KMS-11 (cell line): ENCODE measurements at regions not wholly inside any gene's neighbourhood (a gene's known extent, or its start where the extent isn't known, plus 50 kb on each side); places are given as distances from the start of the nearest gene placed in this dataset.

Experiments used
- H2AFZ ChIP-seq: fragments of 200-600 bp; sonication (generic); 2 replicates; pipeline ENCODE4 v1.6.1; 2016; ENCODE audit warnings: antibody characterized with exemption, mixed run types, low read depth
- H3K27ac ChIP-seq: fragments of 200-600 bp; sonication (generic); 2 replicates; pipeline ENCODE4 v1.6.1; 2016; ENCODE audit warnings: mild to moderate bottlenecking, mixed run types
- H3K27me3 ChIP-seq: fragments of 200-600 bp; sonication (generic); 2 replicates; pipeline ENCODE4 v1.6.1; 2017; ENCODE audit warnings: mild to moderate bottlenecking, low read depth, mixed run types, moderate library complexity; ENCODE audit not compliant: insufficient read depth
- H3K36me3 ChIP-seq: fragments of 200-600 bp; sonication (generic); 2 replicates; pipeline ENCODE4 v1.6.1; 2017; ENCODE audit warnings: mild to moderate bottlenecking, mixed run types; ENCODE audit not compliant: insufficient read depth
- H3K4me1 ChIP-seq: fragments of 200-600 bp; sonication (generic); 2 replicates; pipeline ENCODE4 v1.6.1; 2016; ENCODE audit warnings: mild to moderate bottlenecking, low read depth, mixed run types; ENCODE audit not compliant: poor library complexity, severe bottlenecking
- H3K4me2 ChIP-seq: fragments of 200-600 bp; sonication (generic); 2 replicates; pipeline ENCODE4 v1.7.0; 2016; ENCODE audit warnings: mild to moderate bottlenecking, mixed run types
- H3K4me3 ChIP-seq: fragments of 200-600 bp; sonication (generic); IDR thresholded peaks from 2 replicates; pipeline ENCODE4 v1.6.1; 2017; ENCODE audit warnings: low read depth, low read length, mixed read lengths; ENCODE audit not compliant: insufficient read depth
- H3K79me2 ChIP-seq: fragments of 200-600 bp; sonication (generic); 2 replicates; pipeline ENCODE4 v1.6.1; 2016; ENCODE audit warnings: low read depth, mixed run types; ENCODE audit not compliant: insufficient read depth
- H3K9ac ChIP-seq: fragments of 200-600 bp; sonication (generic); 2 replicates; pipeline ENCODE4 v1.6.1; 2016; ENCODE audit warnings: mild to moderate bottlenecking, mixed run types
- H4K20me1 ChIP-seq: fragments of 200-600 bp; sonication (generic); 2 replicates; pipeline ENCODE4 v1.6.1; 2016; ENCODE audit warnings: mild to moderate bottlenecking, mixed run types; ENCODE audit not compliant: insufficient read depth
- TF ChIP-seq, protein P1 (sequence below): fragments of 200-600 bp; sonication (generic); conservative IDR thresholded peaks from 2 replicates; pipeline ENCODE4 v1.6.1; 2017; ENCODE audit warnings: low read depth, mild to moderate bottlenecking, antibody characterized with exemption, low read length, moderate library complexity, mixed read lengths

DNA sequence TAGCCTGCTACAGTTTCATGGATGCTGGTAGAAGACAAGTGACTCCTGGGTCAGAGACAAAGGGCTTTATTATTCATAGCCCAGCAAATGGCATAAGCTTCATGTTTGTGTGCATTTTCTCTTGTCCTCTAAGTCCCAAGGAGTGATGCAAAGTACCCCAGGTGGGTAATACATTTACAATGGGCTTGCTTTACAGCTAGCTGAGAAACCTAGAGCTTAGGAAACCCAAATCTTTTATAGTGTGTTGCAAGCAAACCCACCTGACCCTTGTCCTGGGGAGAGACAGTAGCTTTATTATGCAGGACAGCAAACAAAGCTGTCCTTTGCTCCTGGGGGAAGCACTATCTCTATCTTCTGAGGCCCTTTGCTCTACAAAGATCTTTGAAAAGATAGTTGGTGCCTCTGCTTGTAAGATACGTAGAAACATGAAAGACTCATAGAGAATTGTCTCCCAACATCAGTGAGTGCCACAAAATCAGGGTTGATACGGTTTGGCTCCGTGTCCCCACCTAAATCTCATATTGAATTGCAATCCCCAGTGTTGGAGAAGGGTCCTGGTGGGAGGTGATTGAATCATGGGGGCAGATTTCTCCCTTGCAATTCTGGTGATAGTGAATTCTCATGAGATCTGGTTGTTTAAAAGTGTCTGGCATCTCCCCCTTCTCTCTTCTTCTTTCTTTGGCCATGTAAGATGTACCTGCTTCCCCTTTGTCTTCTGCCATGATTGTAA lies 315.8 kb upstream of the USP24 start:
- no peaks in the 10 kb centered on the region for H3K36me3 ChIP-seq
- no peak overlapping the region for H3K9ac ChIP-seq
- H3K4me3 ChIP-seq: no peak overlapping the region
- H3K27me3 ChIP-seq: no peaks in the 10 kb centered on the region
- H3K79me2 ChIP-seq: no peaks in the 10 kb centered on the region
- TF ChIP-seq, protein P1, sequence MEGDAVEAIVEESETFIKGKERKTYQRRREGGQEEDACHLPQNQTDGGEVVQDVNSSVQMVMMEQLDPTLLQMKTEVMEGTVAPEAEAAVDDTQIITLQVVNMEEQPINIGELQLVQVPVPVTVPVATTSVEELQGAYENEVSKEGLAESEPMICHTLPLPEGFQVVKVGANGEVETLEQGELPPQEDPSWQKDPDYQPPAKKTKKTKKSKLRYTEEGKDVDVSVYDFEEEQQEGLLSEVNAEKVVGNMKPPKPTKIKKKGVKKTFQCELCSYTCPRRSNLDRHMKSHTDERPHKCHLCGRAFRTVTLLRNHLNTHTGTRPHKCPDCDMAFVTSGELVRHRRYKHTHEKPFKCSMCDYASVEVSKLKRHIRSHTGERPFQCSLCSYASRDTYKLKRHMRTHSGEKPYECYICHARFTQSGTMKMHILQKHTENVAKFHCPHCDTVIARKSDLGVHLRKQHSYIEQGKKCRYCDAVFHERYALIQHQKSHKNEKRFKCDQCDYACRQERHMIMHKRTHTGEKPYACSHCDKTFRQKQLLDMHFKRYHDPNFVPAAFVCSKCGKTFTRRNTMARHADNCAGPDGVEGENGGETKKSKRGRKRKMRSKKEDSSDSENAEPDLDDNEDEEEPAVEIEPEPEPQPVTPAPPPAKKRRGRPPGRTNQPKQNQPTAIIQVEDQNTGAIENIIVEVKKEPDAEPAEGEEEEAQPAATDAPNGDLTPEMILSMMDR: no peak
- H3K4me2 ChIP-seq: no peak overlapping the region
- no peaks in the 10 kb centered on the region for H4K20me1 ChIP-seq
- H3K4me1 ChIP-seq: no peaks in the 10 kb centered on the region
- H2AFZ ChIP-seq: no peak overlapping the region
- H3K27ac ChIP-seq: no peak overlapping the region

DNA sequence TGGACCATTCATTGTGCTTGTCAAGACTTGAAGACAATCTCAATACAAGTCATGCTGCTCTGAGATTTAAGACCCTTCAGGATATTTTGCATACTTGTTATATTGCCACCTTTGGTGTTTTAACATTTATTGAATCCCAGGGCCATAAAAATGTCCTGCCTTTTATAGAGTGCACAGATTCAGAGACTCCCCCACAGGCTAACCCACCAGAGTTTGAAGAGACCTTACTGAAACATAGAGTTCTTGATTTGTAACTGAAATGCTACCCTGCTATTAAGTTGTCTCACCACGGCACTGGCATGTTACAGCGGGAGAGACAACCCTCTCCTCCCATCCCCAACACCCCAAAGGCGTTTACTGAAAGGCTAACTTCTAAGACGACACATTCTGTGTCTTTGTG lies 313.9 kb upstream of the USP24 start:
- no peak overlapping the region for H3K27ac ChIP-seq
- TF ChIP-seq, protein P1: no peak
- H3K79me2 ChIP-seq: no peaks in the 10 kb centered on the region
- no peak overlapping the region for H3K4me3 ChIP-seq
- H4K20me1 ChIP-seq: no peaks in the 10 kb centered on the region
- H3K4me2 ChIP-seq: no peak overlapping the region
- no peaks in the 10 kb centered on the region for H3K27me3 ChIP-seq
- no peak overlapping the region for H2AFZ ChIP-seq
- no peak overlapping the region for H3K9ac ChIP-seq
- no peaks in the 10 kb centered on the region for H3K4me1 ChIP-seq
- no peaks in the 10 kb centered on the region for H3K36me3 ChIP-seq

DNA sequence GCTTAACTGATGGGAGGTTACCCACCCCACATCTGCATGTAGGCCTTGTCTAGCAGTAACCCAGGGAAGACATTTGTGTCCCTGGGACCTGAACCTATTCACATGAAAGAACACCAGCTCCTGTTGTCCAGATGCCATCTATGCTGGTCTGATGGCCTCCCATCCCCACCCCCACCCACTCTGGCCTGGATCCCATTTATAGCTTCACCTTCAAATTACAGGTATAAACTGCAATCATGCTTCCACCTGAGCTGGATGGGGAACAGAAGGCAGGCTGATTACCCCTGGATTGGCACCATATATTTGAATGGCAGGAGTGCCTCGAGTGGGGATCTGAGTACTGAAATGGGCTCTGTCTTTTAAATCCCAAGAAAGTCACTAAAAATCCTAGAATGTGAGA lies 312.7 kb upstream of the USP24 start:
- Histone ChIP-seq H3K36me3 (no peaks in the 10 kb centered on the region), H3K4me3 (no peak overlapping the region), H4K20me1 (no peaks in the 10 kb centered on the region), H3K27ac (no peak overlapping the region), H3K4me1 (no peaks in the 10 kb centered on the region), H3K4me2 (no peak overlapping the region), H3K9ac (no peak overlapping the region), H3K79me2 (no peaks in the 10 kb centered on the region), H2AFZ (no peak overlapping the region), H3K27me3 (no peaks in the 10 kb centered on the region)
- TF ChIP-seq, protein P1: no peak

DNA sequence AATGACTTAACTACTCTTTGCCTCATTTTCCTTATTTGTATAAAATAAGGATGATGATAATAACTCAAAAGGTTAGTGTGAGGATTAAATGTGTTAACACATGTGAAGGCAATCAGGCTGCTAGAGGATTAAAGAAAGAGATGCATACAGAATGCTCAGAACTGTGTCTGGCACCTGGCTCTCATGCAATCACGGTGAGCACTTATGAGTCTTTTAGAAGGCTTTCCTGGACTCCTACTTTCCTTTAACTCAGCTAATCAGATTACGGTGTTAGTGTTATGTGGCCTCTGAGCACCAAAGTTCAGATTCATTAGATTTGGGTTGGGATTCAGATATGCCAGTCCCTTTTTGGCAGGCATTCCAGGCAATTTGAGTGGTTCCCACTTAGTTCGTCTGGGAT lies 311.6 kb upstream of the USP24 start:
- Histone ChIP-seq H3K9ac (no peak overlapping the region), H4K20me1 (no peaks in the 10 kb centered on the region), H3K4me2 (no peak overlapping the region), H3K4me1 (no peaks in the 10 kb centered on the region), H3K27me3 (no peaks in the 10 kb centered on the region), H2AFZ (no peak overlapping the region), H3K27ac (no peak overlapping the region), H3K79me2 (no peaks in the 10 kb centered on the region), H3K4me3 (no peak overlapping the region), H3K36me3 (no peaks in the 10 kb centered on the region)
- TF ChIP-seq, protein P1: no peak
